Stimulated activated CD8-positive, alpha-beta memory T cell treated with anti-CD3 and anti-CD28 coated beads, Interleukin-15, amount 100 ng/mL, for 4 hours (primary cell): ENCODE measurements at regions not wholly inside any gene's neighbourhood (a gene's known extent, or its start where the extent isn't known, plus 50 kb on each side); places are given as distances from the start of the nearest gene placed in this dataset.

Source experiments
- DNase-seq, 2 donors: peaks; one replicate each; pipeline ENCODE4 v3.0.0-alpha.2; 2020; ENCODE audit warnings: low read depth in 2 of 2

GRCh38 chr3:176554791-176555654 lies 642.3 kb downstream of the TBL1XR1 start:
- DNase-seq, result no peak

DNA sequence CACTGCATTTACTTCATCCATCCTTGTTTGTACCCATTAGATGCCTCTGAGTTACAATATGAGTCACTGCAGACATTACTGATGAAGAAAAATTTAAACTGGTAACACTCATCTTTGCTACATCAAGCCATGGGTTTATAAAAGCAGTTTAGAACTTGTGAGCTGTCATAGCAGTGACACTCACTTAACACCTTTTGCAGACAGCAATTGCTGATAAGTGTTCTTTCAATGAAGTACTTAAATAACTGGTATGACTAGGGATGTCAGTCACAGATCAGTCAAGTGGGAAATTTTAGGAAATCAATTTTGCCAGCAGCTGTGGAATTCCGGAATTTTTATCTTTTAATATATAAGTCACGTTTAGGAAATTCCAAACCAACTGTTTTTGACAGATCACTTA lies 643.0 kb downstream of the TBL1XR1 start:
- no peak for DNase-seq

GRCh38 chr3:176526942-176527341 lies 670.3 kb downstream of the TBL1XR1 start:
- no peak for DNase-seq

- no peak for DNase-seq
Observed at GRCh38 chr3:176526225-176526624, 671.1 kb downstream of the TBL1XR1 start.

- DNase-seq, result no peak
Observed at GRCh38 chr3:176523114-176523513, 674.2 kb downstream of the TBL1XR1 start.

- DNase-seq, result no peak
Observed at GRCh38 chr3:176522436-176522835, 674.8 kb downstream of the TBL1XR1 start.

DNA sequence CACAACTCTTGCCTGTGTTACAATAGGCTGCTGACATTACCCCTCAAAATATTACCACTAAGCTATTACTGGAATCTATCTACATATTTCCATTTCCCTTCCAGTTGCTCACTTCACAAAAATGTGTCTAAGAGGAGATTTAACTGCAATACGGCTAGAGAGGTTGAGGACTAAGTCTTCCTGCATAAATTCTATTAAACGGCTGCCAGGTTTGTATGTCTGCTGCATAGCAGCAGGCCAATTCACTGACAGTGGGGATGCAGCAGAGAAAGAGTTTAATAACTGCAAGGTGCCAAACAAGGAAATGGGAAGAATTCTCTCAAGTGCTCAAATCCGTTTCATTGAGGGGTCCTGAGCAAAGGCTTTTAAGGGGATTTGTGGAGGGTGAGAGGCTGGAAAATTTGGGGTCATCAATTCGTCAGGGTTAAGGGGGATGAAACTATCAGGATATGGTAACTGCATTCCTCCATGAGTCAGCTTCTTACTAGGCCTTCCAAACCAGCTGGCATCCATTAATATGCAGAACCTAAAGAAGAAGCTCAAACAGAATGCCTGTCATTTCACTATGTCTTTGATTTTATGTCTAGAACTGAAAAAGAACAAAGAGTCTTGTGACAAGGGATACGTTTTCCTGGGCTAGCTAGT lies 675.6 kb downstream of the TBL1XR1 start:
- no peak for DNase-seq

DNA sequence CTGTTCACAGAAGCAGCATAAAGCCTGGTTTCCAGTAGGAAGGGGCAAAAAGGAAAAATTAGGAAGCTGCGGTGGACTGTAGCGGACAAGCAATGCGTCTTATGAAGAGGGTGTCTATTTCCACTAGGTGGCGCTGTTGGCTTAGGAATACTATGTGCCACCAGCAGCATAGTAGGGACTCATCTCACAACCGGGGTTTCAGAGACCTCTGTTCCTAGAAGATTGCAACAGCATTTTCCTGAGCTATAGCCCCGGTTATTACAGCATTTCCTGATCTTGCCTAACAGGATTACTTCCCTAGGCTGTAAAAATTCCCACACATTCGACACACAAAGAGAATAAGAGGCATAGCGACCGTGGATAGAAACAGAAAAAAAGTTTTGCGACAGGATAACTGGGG lies 683.0 kb downstream of the TBL1XR1 start:
- DNase-seq, result no peak

DNA sequence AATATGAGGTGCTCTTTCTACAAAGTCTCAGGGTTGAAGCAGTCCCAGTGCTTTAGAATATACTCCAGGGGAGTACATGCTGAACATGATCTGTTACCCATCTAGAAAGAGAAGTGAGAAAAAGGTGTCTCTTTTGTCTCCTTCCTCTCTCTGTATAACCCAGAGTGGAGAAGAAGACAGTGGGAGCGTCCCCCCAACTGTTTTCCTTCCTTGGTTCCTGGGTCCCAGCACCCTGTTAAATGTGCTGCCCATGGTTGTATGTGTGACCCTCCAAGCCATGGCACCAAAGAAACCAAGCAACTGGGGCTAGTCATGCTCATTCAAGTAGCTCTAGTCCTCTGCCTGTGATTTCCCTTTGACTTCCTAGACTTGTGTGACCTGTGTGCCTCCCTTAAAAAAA lies 683.7 kb downstream of the TBL1XR1 start:
- DNase-seq, result no peak

DNA sequence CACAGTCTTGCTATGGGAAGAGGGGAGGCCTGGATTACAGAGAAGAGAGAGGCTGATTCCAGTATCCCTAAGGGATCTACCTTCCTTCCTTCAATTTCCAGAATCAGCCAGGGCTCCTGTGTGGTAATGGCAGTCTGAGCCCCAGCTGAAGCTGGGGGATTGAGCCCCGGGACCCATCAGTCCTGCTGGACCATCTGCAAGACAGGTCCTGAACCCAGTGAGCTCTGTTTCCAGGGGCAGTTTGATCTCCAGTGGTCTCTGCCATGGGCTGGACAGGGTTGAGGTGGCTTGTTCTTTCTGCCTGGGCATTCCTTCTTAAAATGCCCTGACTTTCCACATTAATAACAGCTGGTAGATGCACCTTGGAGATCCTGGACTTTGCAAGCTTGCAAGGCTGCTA lies 685.2 kb downstream of the TBL1XR1 start:
- DNase-seq, result no peak

- no peak for DNase-seq
Observed at GRCh38 chr3:176510097-176510496, 687.2 kb downstream of the TBL1XR1 start.

- DNase-seq, result no peak
Observed at GRCh38 chr3:176505878-176506621, 691.2 kb downstream of the TBL1XR1 start.

DNA sequence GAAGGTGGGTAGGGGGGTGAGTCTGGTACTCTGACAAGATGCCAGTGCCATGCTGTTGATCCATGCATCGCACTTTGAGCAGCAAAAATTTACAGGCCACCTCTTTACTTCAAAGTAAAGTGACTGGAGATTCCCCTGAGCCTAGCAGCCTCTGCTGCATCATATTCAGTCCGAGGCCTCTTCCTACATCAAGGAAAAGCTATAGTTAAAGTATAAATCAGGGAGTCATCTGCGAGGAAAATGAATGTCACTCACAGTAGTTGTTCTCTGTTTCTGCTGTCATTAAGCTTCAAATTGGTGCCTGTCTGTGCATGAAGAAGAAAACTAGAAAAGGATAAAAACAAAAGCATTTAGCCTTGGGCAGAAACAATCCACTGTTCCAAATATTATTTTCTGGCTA lies 706.2 kb downstream of the TBL1XR1 start:
- no peak for DNase-seq

- no peak for DNase-seq
Observed at GRCh38 chr3:176490357-176490756, 706.9 kb downstream of the TBL1XR1 start.

GRCh38 chr3:176479248-176479647 lies 718.0 kb downstream of the TBL1XR1 start:
- no peak for DNase-seq

GRCh38 chr3:176469694-176470205 lies 727.5 kb downstream of the TBL1XR1 start:
- no peak for DNase-seq

DNA sequence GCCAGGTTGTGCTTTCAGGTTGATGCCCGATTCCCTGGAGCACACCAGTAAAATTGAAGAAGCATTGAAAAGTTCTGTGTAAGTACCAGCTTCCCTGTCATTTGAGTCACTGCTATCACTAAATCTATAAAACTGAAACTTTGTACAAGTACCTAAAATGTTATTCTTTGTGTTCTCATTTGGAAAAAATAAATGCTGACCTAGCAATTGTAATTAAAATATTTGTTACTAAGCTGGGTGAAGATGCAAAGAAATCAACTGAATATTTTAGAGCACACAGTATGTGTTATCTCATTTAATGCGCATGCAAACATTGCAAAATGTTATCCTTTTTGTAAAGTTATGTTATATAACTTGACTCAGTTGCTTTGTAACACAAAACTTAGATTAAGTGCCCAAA lies 733.7 kb downstream of the TBL1XR1 start:
- no peak for DNase-seq

GRCh38 chr3:176447369-176447768 lies 749.9 kb downstream of the TBL1XR1 start:
- DNase-seq, result no peak

DNA sequence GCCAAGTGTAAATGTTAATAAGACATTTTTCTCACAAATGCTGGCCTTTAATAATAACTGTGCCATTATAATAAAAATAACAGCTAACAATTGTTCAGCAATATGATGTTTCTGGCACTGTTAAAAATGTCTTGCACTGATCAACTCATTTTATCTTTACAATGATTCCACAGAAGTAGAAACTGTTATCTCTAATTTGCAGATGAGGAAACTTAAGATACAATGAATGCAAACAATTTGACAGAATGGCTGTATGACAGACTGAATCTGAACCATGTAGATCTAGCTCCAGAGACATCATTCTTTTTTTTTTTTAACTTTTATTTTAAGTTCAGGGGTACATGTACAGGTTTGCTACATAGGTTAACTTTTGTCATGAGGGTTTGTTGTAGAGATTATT lies 755.0 kb downstream of the TBL1XR1 start:
- DNase-seq, result no peak

- DNase-seq, result no peak
Observed at GRCh38 chr3:176439729-176440128, 757.6 kb downstream of the TBL1XR1 start.

DNA sequence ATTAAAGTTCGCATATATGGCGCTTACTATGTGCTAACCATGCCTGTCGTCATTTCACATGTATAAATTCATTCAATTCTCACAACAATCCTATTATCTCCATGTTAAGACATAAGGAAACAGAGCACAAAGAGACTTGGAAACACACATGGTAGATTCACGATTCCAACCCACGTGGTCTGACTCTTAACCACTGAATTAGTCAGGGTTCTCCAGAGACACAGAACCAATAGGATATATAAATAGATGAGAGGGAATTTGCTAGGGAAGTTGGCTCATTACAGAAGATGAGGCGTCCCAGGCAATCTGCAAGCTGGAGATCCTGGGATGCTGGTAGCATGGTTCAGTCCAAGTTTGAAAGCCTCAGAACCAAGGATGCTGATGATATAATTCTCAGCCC lies 765.3 kb downstream of the TBL1XR1 start:
- DNase-seq, result no peak

DNA sequence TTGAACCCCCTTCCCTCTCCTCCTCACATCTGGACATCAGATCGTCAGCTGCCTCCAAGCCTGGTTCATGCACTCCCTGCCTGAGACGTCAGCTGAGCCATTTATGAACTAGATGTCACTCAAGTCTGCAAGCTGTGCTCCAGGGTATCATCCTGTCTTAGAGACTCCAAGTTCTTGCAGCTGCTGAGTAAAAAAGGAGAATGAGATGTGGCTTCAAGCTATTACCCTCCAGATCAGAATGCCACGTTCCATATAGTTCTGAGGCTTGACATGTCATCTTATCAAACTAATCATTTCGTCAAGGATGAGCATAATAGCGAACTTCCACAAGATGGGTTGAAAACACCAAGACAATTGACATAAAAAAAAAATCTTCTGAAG lies 766.3 kb downstream of the TBL1XR1 start:
- DNase-seq, result no peak
